GM12878 (cell line): ENCODE measurements at regions not wholly inside any gene's neighbourhood (a gene's known extent, or its start where the extent isn't known, plus 50 kb on each side); places are given as distances from the start of the nearest gene placed in this dataset.

Experiments used
- ATAC-seq: fragments of 200-7000 bp; cut with Tn5 transposase; 3 replicates; pipeline ENCODE4 v1.9.1; 2020; ENCODE audit warnings: mild to moderate bottlenecking, moderate library complexity
- BruUV-seq: library from RNA; stranded (reverse); fragments of 400-500 nt; replicated peaks from 2 replicates; lab custom pipeline; 2021; lab: Mats Ljungman, UMichigan
- CTCF ChIA-PET: fragments of 300-600 bp; sonication (Branson Sonifier 250); formaldehyde crosslinking; extraction: SDS; loops from one replicate; lab custom pipeline; 2021; ENCODE audit warnings: inconsistent platforms; lab: Yijun Ruan, JAX
- POLR2A ChIA-PET: fragments of 350-600 bp; formaldehyde crosslinking; extraction: SDS; loops from one replicate; lab custom pipeline; 2021; ENCODE audit warnings: inconsistent platforms; lab: Charles Lee
- RAD21 ChIA-PET: fragments of 300-600 bp; sonication (Branson Sonifier 250); formaldehyde crosslinking; loops from one replicate; lab custom pipeline; 2023; ENCODE audit warnings: antibody characterized with exemption; ENCODE audit not compliant: unreplicated experiment; lab: Charles Lee
- SMC1A ChIA-PET: fragments of 300-600 bp; sonication (Branson Sonifier 250); formaldehyde crosslinking; loops from one replicate; lab custom pipeline; 2023; ENCODE audit not compliant: unreplicated experiment, uncharacterized antibody; lab: Charles Lee
- DNase-seq: peaks from one replicate; pipeline ENCODE4 v3.0.0-alpha.2; 2011; ENCODE audit warnings: low read depth, low spot score
- FAIRE-seq: peaks from 3 replicates; lab custom pipeline; 2011; peaks lifted over from hg19 to GRCh38; lab: Jason Lieb, UNC
- H2AFZ ChIP-seq: 2 replicates; pipeline ENCODE4 v1.6.0; 2011; ENCODE audit warnings: low read depth, low read length, control low read depth; ENCODE audit not compliant: control insufficient read depth
- H3K27ac ChIP-seq: 2 replicates; pipeline ENCODE4 v1.5.1; 2011; ENCODE audit warnings: control low read depth; ENCODE audit not compliant: control insufficient read depth, insufficient read depth
- H3K27me3 ChIP-seq, 2 experiments: replicated peaks in 1 of 2; 2 replicates each; pipeline versions ENCODE4 v1.6.0 to v1.6.1; 2011; ENCODE audit warnings: low read length in 1 of 2; ENCODE audit not compliant: control insufficient read depth in 2 of 2, insufficient read depth in 2 of 2
- H3K36me3 ChIP-seq, 2 experiments: 2 replicates each; pipeline ENCODE4 v1.5.1; 2011; ENCODE audit warnings: low read length in 1 of 2; ENCODE audit not compliant: control insufficient read depth in 2 of 2, insufficient read depth in 2 of 2
- H3K4me1 ChIP-seq: 2 replicates; pipeline ENCODE4 v1.6.1; 2011; ENCODE audit warnings: mild to moderate bottlenecking, low read length, moderate library complexity, mixed read lengths; ENCODE audit not compliant: control insufficient read depth, insufficient read depth
- H3K4me2 ChIP-seq: 2 replicates; pipeline ENCODE4 v1.6.0; 2011; ENCODE audit warnings: control low read depth; ENCODE audit not compliant: control insufficient read depth, insufficient read depth
- H3K4me3 ChIP-seq: fragments of 200-600 bp; sonication (generic); 2 replicates; pipeline ENCODE4 v1.5.1; 2016
- H3K79me2 ChIP-seq: 2 replicates; pipeline ENCODE4 v1.6.0; 2011; ENCODE audit warnings: low read length; ENCODE audit not compliant: control insufficient read depth, insufficient read depth
- H3K9ac ChIP-seq: 2 replicates; pipeline ENCODE4 v1.8.0; 2011; ENCODE audit warnings: low read length, control low read depth, mixed read lengths; ENCODE audit not compliant: control insufficient read depth, insufficient read depth
- H3K9me3 ChIP-seq: replicated peaks from 3 replicates; pipeline ENCODE4 v1.5.1; 2011; ENCODE audit warnings: mild to moderate bottlenecking, low read length; ENCODE audit not compliant: control insufficient read depth, insufficient read depth
- H4K20me1 ChIP-seq: 2 replicates; pipeline ENCODE4 v1.6.0; 2011; ENCODE audit not compliant: control insufficient read depth, insufficient read depth
- CHD2 ChIP-seq: IDR thresholded peaks from 2 replicates; pipeline ENCODE4 v1.6.1; 2011; ENCODE audit warnings: low read depth, low read length, improper control_type of control experiment, borderline replicate concordance
- FOS ChIP-seq: IDR thresholded peaks from 3 replicates; pipeline ENCODE4 v1.6.1; 2011; ENCODE audit warnings: borderline replicate concordance; ENCODE audit not compliant: insufficient read length; ENCODE audit errors: extremely low read depth
- MTA3 ChIP-seq: IDR thresholded peaks from 2 replicates; pipeline ENCODE4 v1.6.1; 2012; ENCODE audit warnings: low read length, inconsistent platforms, borderline replicate concordance
- NBN ChIP-seq: fragments of 450-650 bp; IDR thresholded peaks from 2 replicates; pipeline ENCODE4 v1.6.1; 2016
- POU2F2 ChIP-seq: IDR thresholded peaks from 3 replicates; pipeline ENCODE4 v1.6.1; 2011; ENCODE audit warnings: low read depth, mild to moderate bottlenecking, low read length, borderline replicate concordance
- RB1 ChIP-seq: fragments of 450-650 bp; formaldehyde crosslinking; IDR thresholded peaks from 2 replicates; pipeline ENCODE4 v1.6.1; 2017; ENCODE audit warnings: mild to moderate bottlenecking, borderline replicate concordance
- SMC3 ChIP-seq: IDR thresholded peaks from 2 replicates; pipeline ENCODE4 v1.6.1; 2011; ENCODE audit warnings: low read length, improper control_type of control experiment, borderline replicate concordance
- SUZ12 ChIP-seq: fragments of 200-600 bp; sonication (generic); IDR thresholded peaks from one replicate; pipeline ENCODE4 v1.6.1; 2018; ENCODE audit warnings: antibody characterized with exemption, mild to moderate bottlenecking; ENCODE audit not compliant: unreplicated experiment
- TCF7 ChIP-seq: IDR thresholded peaks from 2 replicates; pipeline ENCODE4 v1.6.1; 2014; ENCODE audit warnings: antibody characterized with exemption, borderline replicate concordance
- ZSCAN29 ChIP-seq: fragments of 450-650 bp; IDR thresholded peaks from 2 replicates; pipeline ENCODE4 v1.6.1; 2017; ENCODE audit warnings: mild to moderate bottlenecking, moderate library complexity
- WGBS: methylation state at CpG from one replicate; pipeline ENCODE4 v1.1.6; 2016; ENCODE audit warnings: low lambda C conversion rate; ENCODE audit not compliant: insufficient replicate concordance, insufficient coverage; ENCODE audit errors: missing lambda C conversion rate; 5-methylcytosine and 5-hydroxymethylcytosine counted together
- in situ Hi-C: fragments of 300-500 bp; cut with MboI; formaldehyde crosslinking; loops from 9 replicates; pipeline ENCODE4 v1.14.3; 2018; ENCODE audit warnings: mixed read lengths
- intact Hi-C: fragments of 100-400 bp; cut with micrococcal nuclease; formaldehyde crosslinking; loops from one replicate; pipeline ENCODE4 v1.14.2; 2022; ENCODE audit not compliant: unreplicated experiment
- TF ChIP-seq, protein P1 (sequence below): fragments of 450-650 bp; IDR thresholded peaks from 2 replicates; pipeline ENCODE4 v1.6.1; 2016; ENCODE audit warnings: mild to moderate bottlenecking

DNA sequence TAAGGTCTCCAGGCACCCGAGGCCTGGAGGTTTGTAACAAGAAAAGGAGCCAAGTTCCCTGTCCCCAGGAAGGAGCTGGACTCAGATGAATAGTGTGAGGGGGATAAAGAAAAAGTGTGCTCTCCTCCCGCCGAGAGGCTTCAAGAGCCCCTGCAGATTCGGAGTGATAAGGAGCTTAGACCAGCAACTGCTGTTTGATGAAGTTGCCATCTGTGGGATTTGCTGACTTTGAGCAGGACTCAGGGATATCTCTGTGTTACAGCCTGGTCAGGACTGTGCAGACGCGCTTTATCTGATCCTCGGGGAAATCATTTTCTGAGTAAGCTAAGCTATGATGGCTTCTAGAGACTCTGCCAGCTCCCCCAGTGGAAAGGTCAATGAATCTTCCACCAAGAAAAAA, 1017.0 kb downstream of the TBC1D22A start (continued):
- no peak for TF ChIP-seq RB1

DNA sequence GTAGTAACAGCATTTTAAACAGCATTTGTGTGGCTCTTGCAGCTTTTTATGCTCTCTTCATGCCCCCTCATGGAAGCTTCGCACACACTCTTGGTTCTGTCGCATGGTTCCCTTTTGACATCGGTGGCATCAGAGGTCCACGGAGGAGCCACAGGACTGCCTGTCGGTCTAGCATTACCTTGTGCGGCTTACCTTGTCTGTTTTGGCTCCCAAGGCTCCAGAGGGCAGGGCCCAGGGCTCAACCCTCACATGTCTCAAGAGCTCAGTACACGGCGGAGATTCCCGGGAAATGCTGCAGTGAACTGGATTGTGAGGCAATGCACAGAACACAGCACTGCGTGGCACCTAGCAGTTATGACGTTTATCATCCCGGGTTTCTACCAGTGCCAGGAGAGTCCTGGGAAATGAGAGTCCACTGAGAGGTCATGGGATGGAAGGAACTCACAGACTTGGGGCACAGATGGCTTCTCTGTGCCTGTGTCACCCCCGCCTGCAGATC, 1015.8 kb downstream of the TBC1D22A start:
- Histone ChIP-seq H3K4me3 (no peak overlapping the region), H3K79me2 (no peaks in the 10 kb centered on the region), H3K4me1 (no peaks in the 10 kb centered on the region)
- no TSS peak for BruUV-seq
- ChIA-PET RAD21 (no interaction called here), SMC1A (no interaction called here)
- TF ChIP-seq, protein P1, sequence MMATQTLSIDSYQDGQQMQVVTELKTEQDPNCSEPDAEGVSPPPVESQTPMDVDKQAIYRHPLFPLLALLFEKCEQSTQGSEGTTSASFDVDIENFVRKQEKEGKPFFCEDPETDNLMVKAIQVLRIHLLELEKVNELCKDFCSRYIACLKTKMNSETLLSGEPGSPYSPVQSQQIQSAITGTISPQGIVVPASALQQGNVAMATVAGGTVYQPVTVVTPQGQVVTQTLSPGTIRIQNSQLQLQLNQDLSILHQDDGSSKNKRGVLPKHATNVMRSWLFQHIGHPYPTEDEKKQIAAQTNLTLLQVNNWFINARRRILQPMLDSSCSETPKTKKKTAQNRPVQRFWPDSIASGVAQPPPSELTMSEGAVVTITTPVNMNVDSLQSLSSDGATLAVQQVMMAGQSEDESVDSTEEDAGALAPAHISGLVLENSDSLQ, result no peak
- no peak for TF ChIP-seq SUZ12
- no peak for TF ChIP-seq MTA3
- TF ChIP-seq TCF7, result no peak
- TF ChIP-seq, all 136 proteins: peak for 0
- Histone ChIP-seq H3K27ac (no peak overlapping the region), H3K36me3 (no peaks in the 10 kb centered on the region), H2AFZ (no peak overlapping the region), H4K20me1 (no peaks in the 10 kb centered on the region), H3K27me3 (no peaks in the 10 kb centered on the region), H3K4me2 (no peak overlapping the region), H3K9me3 (no peaks in the 10 kb centered on the region; the same call in 2 of the 3 replicates), H3K9ac (no peak overlapping the region)
- CTCF ChIA-PET, result no interaction called here
- in situ Hi-C loops (no loop called here), intact Hi-C loops (no loop called here)
- 47% methylated on average over 12 of the region's 13 CpGs for WGBS
- FAIRE-seq (no peak), DNase-seq (no peak), ATAC-seq (no peak)
- POLR2A ChIA-PET, result no interaction called here

DNA sequence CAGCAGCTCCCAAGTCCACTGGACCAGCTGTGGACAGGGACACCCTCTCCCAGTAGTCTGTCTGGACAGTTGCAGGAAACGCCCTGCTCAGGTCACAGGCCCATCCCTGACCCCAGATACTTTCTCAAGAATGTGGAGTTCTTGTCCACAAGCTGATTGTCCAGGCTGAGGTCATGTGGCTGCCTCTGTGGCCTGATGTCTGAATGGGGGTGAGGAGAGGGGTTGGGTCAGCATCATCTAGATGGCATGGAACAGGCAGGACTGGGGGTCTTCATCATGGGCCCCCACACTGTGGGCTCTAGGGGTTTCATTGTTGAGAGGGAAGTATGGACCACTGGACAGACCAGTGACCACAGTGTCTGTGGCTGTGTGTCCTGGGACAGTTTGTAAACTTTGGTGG, 1015.0 kb downstream of the TBC1D22A start:
- no peak overlapping the region for H2AFZ ChIP-seq
- ChIA-PET POLR2A (no interaction called here), CTCF (no interaction called here), RAD21 (no interaction called here), SMC1A (no interaction called here)
- TF ChIP-seq SMC3, result no peak
- TF ChIP-seq FOS, result no peak
- no peak for TF ChIP-seq ZSCAN29
- TF ChIP-seq TCF7, result no peak
- TF ChIP-seq POU2F2, result no peak
- TF ChIP-seq NBN, result no peak
- TF ChIP-seq CHD2, result no peak
- H3K4me3 ChIP-seq, result no peak overlapping the region
- in situ Hi-C loops, result no loop called here
- no peaks in the 10 kb centered on the region; the same call in 2 of the 3 replicates for H3K9me3 ChIP-seq
- 5% methylated on average over 1 of the region's 1 CpG for WGBS
- BruUV-seq, result no TSS peak
- DNase-seq, result no peak
- no peak overlapping the region for H3K27ac ChIP-seq
- H3K9ac ChIP-seq, result no peak overlapping the region
- ATAC-seq, result no peak
- no peaks in the 10 kb centered on the region for H4K20me1 ChIP-seq
- no peaks in the 10 kb centered on the region for H3K4me1 ChIP-seq
- H3K4me2 ChIP-seq, result no peak overlapping the region
- no peaks in the 10 kb centered on the region for H3K36me3 ChIP-seq
- H3K27me3 ChIP-seq, result no peaks in the 10 kb centered on the region
- intact Hi-C loops, result no loop called here
- no peak for FAIRE-seq
- no peaks in the 10 kb centered on the region for H3K79me2 ChIP-seq
